GM12878 (cell line): ENCODE measurements at regions not wholly inside any gene's neighbourhood (a gene's known extent, or its start where the extent isn't known, plus 50 kb on each side); places are given as distances from the start of the nearest gene placed in this dataset.

Source experiments
- CHD2 ChIP-seq: IDR thresholded peaks from 2 replicates; pipeline ENCODE4 v1.6.1; 2011; ENCODE audit warnings: low read depth, low read length, improper control_type of control experiment, borderline replicate concordance
- CHD4 ChIP-seq: fragments of 200-600 bp; sonication (generic); IDR thresholded peaks from 2 replicates; pipeline ENCODE4 v1.6.1; 2016; ENCODE audit warnings: mild to moderate bottlenecking
- EP300 ChIP-seq, 2 experiments: fragments of 150-350 bp in 1 of 2; IDR thresholded peaks; 2 replicates each; pipeline ENCODE4 v1.6.1; 2011 to 2012; ENCODE audit warnings: low read depth in 2 of 2, low read length in 2 of 2, borderline replicate concordance in 1 of 2, improper control_type of control experiment in 1 of 2, inconsistent platforms in 1 of 2; ENCODE audit not compliant: control insufficient read depth in 1 of 2
- MEF2A ChIP-seq: IDR thresholded peaks from 2 replicates; pipeline ENCODE4 v1.6.1; 2011; ENCODE audit warnings: low read depth, mild to moderate bottlenecking, low read length, moderate library complexity; ENCODE audit not compliant: insufficient read depth
- NR2F1 ChIP-seq: fragments of 450-650 bp; conservative IDR thresholded peaks from 2 replicates; pipeline ENCODE4 v1.6.1; 2017; ENCODE audit warnings: mild to moderate bottlenecking
- PKNOX1 ChIP-seq: fragments of 450-650 bp; IDR thresholded peaks from 2 replicates; pipeline ENCODE4 v1.6.1; 2016; ENCODE audit warnings: mild to moderate bottlenecking
- POLR2AphosphoS5 ChIP-seq: IDR thresholded peaks from 2 replicates; pipeline ENCODE4 v1.6.1; 2011; ENCODE audit warnings: mild to moderate bottlenecking, low read length, inconsistent platforms
- PRDM15 ChIP-seq: fragments of 450-650 bp; formaldehyde crosslinking; IDR thresholded peaks from 2 replicates; pipeline ENCODE4 v1.4.0; 2020; ENCODE audit warnings: mild to moderate bottlenecking, moderate library complexity
- SPI1 ChIP-seq: IDR thresholded peaks from 2 replicates; pipeline ENCODE4 v1.6.1; 2011; ENCODE audit warnings: low read depth, mild to moderate bottlenecking, low read length, moderate library complexity, borderline replicate concordance; ENCODE audit not compliant: insufficient read depth
- SREBF1 ChIP-seq: IDR thresholded peaks from 2 replicates; pipeline ENCODE4 v1.6.1; 2012; ENCODE audit warnings: mild to moderate bottlenecking, low read length
- TCF12 ChIP-seq: IDR thresholded peaks from 2 replicates; pipeline ENCODE4 v1.6.1; 2011; ENCODE audit warnings: low read depth, mild to moderate bottlenecking, low read length
- ZBTB4 ChIP-seq: fragments of 450-650 bp; formaldehyde crosslinking; IDR thresholded peaks from 2 replicates; pipeline ENCODE4 v1.4.0; 2022; ENCODE audit warnings: mild to moderate bottlenecking, moderate library complexity
- ZNF687 ChIP-seq: fragments of 450-650 bp; IDR thresholded peaks from 2 replicates; pipeline ENCODE4 v1.6.1; 2017; ENCODE audit warnings: mild to moderate bottlenecking, moderate library complexity

GRCh38 chr9:82726424-82727276, 336.3 kb downstream of the RASEF start (continued):
- TF ChIP-seq ZBTB4 (CRISPR knock-in tag) (peak; percentile 82), CHD2 (0 out of 2 replicates have a peak, but pooled peaks have one; percentile 33), CHD4 (no peak), ZNF687 (peak; percentile 99), SPI1 (no peak), PRDM15 (CRISPR knock-in tag) (peak; percentile 69; the same call in 1 of the 2 replicates), PKNOX1 (0 out of 2 replicates have a peak, but pooled peaks have one; percentile 13), TCF12 (no peak), POLR2AphosphoS5 (0 out of 2 replicates have a peak, but pooled peaks have one; percentile 34), EP300 (IDR thresholded peaks at IDR 0.05; ENCODE audit: borderline replicate concordance in 1 of 2, control insufficient read depth in 1 of 2, low read depth in 2 of 2, low read length in 2 of 2) (peak; percentile 64 to 74; a peak in 3 of 4 replicates), NR2F1 (peak; percentile 75), MEF2A (0 out of 2 replicates have a peak, but pooled peaks have one; percentile 13), SREBF1 (no peak)
